NCI-H2196 (cell line): ENCODE measurements at regions not wholly inside any gene's neighbourhood (a gene's known extent, or its start where the extent isn't known, plus 50 kb on each side); places are given as distances from the start of the nearest gene placed in this dataset.

Source experiments
- DNase-seq: peaks from one replicate; lab custom pipeline; 2025; ENCODE audit not compliant: unreplicated experiment; lab: John Stamatoyannopoulos, UW

GRCh38 chrX:10047133-10047532 lies 80.0 kb downstream of the CLDN34 start:
- DNase-seq = no peak

GRCh38 chrX:10047631-10048030 lies 80.5 kb downstream of the CLDN34 start:
- no peak for DNase-seq

- DNase-seq = no peak
Observed at GRCh38 chrX:10048076-10048475, 80.9 kb downstream of the CLDN34 start.

GRCh38 chrX:10048707-10049106 lies 81.5 kb downstream of the CLDN34 start:
- DNase-seq = no peak

- DNase-seq = no peak
Observed at GRCh38 chrX:10049236-10049635, 82.1 kb downstream of the CLDN34 start.

- no peak for DNase-seq
Observed at GRCh38 chrX:10050481-10050880, 83.3 kb downstream of the CLDN34 start.

GRCh38 chrX:10051866-10052480 lies 84.8 kb downstream of the CLDN34 start:
- no peak for DNase-seq

- no peak for DNase-seq
Observed at GRCh38 chrX:10052906-10053625, 85.9 kb downstream of the CLDN34 start.

GRCh38 chrX:10054396-10054795 lies 87.2 kb downstream of the CLDN34 start:
- DNase-seq = no peak

- no peak for DNase-seq
Observed at GRCh38 chrX:10055430-10055829, 88.3 kb downstream of the CLDN34 start.

- no peak for DNase-seq
Observed at GRCh38 chrX:10062352-10062751, 94.4 kb upstream of the CLCN4 start.

- no peak for DNase-seq
Observed at GRCh38 chrX:10062980-10063379, 93.8 kb upstream of the CLCN4 start.

GRCh38 chrX:10064736-10065135 lies 92.0 kb upstream of the CLCN4 start:
- DNase-seq = no peak

- no peak for DNase-seq
Observed at GRCh38 chrX:10070714-10071436, 85.9 kb upstream of the CLCN4 start.

- DNase-seq = peak; percentile 56
Observed at GRCh38 chrX:10071451-10072144, 85.2 kb upstream of the CLCN4 start.

GRCh38 chrX:10072786-10073568 lies 83.8 kb upstream of the CLCN4 start:
- DNase-seq = no peak

GRCh38 chrX:10073671-10074070 lies 83.1 kb upstream of the CLCN4 start:
- DNase-seq = no peak

- no peak for DNase-seq
Observed at GRCh38 chrX:10074241-10074941, 82.4 kb upstream of the CLCN4 start.

GRCh38 chrX:10076765-10077164 lies 80.0 kb upstream of the CLCN4 start:
- DNase-seq = no peak
